ENCODE measurements at regions not wholly inside any gene's neighbourhood (a gene's known extent, or its start where the extent isn't known, plus 50 kb on each side); places are given as distances from the start of the nearest gene placed in this dataset.

- DNase-seq, result no peak
These were observed 147.8 kb upstream of the PCDH9 start for GRCh38 chr13:67377919-67378318.

DNA sequence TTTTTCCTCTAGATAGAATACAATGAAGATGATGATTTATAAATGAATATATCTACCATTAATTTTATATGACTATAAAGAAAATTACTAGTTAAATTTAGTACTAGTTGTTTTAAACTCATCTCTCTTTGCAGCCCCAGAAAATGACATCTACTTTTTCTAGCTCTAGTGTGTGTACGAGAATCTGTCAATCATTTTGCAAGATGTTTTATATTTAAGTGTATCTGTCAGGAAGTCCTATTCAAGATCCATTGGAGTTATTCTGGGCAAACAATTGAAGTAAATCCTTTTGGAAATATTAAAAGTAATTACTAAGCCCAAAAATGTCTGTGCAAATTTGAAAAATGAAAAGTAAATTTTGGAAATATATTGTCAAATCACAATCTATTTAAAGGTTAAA is 144.3 kb upstream of the PCDH9 start:
- DNase-seq, result no peak

- no peak for DNase-seq
These were observed 142.8 kb upstream of the PCDH9 start for GRCh38 chr13:67372868-67373464.

GRCh38 chr13:67369895-67370660 is 139.9 kb upstream of the PCDH9 start:
- no peak for DNase-seq

DNA sequence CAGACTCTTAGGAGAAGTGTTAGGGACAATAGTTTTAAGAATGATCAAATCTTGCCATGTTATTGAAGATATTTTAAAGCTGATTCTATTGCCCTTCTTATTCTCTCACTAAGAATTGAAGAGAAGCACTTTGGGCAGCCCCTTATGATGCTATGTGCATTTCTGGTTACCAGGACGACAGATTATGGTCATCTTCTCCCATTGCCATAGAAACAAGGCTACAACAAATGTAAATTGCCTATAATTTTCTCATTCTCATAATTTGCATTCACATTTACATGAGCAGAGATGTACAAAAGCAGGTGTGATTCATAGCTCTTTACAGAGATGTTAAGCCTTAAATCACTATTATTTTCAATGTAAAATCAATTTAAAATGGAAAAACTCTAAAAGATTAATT is 137.3 kb upstream of the PCDH9 start:
- DNase-seq, result no peak

GRCh38 chr13:67366533-67366932 is 136.4 kb upstream of the PCDH9 start:
- DNase-seq, result no peak

DNA sequence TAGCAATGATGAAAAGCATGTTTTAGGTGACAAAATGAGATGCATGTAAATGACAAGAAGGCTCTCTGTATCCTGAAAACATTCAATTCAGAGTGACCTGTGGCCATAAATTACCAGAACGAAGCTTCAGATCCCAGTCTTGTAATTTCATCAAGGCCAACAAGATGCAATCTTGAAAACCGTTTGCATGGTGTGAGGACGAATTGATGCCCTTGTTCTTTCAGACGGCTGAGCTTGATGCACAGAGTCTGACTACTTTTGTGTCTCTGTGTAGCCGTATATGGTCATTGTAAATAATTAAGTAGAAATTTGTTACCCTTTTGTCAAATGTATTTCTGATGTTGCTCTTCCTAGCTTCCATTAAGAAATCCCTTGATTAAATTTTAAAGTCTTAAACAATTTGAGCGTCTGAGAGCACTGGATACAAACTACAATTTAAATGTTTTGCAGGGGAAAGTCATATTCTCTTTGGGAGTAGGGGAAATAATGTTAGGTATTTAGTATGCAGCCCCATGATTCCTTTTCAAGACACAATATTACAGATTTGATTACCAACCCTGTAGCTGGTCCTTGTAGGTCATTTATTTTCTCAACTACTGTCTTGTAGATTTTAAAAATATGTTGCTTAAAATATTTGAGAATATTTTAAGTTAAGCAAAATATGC is 125.8 kb upstream of the PCDH9 start:
- no peak for DNase-seq

DNA sequence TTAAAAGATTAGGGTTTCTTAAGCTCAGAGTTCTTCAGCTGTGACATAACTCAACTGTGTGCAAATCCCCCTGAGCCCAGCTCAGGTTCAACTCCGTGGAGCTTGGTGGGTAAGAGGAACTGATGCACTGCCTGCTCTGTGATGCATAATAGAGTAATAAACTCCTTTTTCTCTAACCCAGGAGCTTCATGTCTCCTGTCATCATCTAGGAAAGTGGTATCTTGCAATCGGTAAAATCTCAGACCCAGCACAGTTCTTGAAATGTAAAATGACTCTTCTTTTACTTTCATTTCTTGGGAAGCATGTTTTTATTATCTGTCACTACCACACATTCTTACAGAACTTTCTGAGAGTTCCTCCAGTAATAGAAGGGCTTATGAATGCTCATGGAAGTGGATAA is 123.8 kb upstream of the PCDH9 start:
- DNase-seq, result no peak

DNA sequence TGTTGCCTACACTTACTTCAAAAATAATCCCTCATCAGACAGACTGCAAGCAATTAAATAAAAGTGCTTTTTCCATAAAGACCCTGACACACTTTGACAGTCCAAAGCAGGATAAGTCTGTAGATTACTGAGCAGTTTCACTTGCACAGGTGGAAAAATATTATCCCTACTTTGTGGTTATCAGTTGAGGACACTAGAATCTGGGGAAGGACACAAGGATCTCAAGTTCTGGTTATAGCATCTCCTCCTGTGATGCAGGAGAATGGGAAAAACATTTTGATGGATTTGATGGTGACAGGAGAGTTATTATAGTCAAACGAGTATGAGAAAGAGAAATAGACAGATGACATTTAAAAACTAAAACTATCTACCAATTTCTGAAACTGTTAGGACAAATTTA is 122.9 kb upstream of the PCDH9 start:
- DNase-seq, result no peak

DNA sequence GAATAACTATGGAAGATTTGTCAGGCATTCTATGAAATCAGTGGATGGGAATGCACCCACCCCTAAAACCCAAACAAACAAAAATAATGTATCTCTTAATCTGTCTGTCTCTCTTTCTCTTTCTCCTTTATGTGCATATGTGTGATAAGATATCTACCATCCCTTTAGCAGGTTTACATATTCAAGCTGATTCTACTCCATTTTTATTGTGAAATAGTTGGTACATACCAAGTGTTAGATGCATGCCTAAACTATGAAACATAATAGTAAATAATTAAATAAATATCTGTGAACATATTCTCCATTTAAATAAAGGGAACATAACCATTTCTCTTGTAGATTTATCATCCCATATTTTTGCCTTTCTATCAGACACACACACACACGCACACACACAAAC is 121.8 kb upstream of the PCDH9 start:
- DNase-seq, result no peak

DNA sequence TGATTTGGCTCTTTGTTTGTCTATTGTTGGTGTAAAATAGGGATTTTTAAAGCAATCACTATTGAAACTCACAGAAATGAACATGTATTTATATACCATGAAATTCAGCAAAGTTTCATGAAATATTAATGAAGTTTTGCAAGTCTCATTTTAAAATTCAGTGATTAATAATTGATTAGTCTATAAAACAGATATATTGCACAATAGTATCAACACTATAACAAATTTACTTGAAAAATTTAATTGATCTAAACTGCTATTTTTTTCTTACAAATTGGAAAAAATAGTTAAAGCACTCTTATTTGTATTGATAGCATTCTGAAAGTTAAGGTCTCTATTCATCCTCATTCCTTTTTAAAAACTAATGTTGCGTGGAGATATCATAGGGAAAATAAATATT is 121.0 kb upstream of the PCDH9 start:
- no peak for DNase-seq

- no peak for DNase-seq
These were observed 113.6 kb upstream of the PCDH9 start for GRCh38 chr13:67343777-67344176.

- no peak for DNase-seq
These were observed 111.3 kb upstream of the PCDH9 start for GRCh38 chr13:67341406-67341805.

- no peak for DNase-seq
These were observed 100.0 kb upstream of the PCDH9 start for GRCh38 chr13:67330149-67330548.

- DNase-seq, result no peak
These were observed 98.8 kb upstream of the PCDH9 start for GRCh38 chr13:67328895-67329294.

- DNase-seq, result no peak
These were observed 88.7 kb upstream of the PCDH9 start for GRCh38 chr13:67318860-67319259.

DNA sequence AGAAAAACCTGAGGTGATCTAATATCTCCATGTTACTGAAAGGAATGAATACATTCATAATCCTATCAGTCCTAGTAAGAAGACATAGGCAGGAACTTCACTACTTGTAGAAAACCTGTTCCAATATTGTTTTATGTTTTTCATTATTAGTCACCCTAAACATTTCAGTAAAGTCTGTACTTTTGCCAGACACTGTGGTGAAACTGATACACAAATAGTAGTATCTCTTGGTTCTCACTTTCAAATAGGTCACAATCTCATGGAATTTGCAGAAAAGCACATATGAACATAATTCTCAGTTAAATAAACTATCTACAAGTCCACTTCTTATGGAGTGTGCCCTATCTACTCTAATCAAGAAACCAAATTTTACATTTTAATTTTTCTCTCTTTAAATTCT is 88.3 kb upstream of the PCDH9 start:
- DNase-seq, result no peak

DNA sequence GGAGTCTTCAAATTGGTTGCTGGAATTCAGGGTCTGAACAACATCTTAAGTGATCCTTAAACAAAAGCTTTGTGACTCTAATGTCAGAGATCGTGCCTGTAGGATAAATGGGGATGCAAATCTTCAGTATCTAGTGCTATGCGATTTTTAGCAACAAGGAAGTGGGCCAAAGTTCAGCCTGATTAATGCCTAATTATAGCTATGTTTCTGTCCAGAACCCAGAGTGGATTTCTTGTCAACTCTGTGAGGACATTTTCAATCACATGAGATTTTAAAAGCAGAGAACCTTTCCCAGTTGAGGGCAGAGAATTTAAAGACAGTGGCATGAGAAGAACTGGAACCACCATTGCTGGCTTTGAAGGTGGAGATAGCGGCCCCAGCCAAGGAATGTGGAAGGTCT is 84.3 kb upstream of the PCDH9 start:
- no peak for DNase-seq

DNA sequence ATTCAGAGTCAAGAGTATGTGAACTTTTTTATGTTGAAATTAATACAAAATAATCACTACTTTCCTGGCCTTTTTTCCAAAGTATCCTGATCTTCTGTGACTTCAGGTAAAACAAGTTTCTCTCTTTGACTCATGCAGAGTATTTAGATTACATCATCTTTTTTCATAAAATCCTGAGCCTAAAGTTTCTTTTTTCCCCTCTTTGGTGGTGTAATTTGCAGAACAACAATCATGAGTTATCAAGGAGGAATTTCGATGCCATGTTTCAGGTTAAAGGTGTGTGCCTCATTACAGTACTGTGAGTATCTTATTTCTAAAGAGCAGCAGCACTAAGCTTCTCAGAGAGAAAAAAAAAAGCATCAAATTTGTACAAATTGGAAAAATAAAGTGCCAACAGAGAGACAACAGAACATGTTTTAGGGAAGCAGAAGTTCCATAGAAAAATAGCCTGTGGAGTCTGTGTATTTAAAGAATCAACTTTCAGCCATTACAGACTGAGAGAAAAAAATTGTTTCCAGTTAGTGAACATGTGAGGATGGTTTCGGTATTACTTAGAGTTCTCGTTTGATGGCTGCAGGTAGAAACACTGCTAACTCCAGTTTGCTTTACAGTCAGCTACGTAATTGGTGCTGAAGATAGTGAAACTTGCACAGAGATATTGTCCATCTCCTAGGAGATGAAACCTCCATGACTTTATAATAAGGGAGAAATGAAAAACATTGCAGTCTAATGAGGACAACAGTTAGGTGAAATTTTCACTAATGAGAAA is 78.1 kb upstream of the PCDH9 start:
- no peak for DNase-seq

DNA sequence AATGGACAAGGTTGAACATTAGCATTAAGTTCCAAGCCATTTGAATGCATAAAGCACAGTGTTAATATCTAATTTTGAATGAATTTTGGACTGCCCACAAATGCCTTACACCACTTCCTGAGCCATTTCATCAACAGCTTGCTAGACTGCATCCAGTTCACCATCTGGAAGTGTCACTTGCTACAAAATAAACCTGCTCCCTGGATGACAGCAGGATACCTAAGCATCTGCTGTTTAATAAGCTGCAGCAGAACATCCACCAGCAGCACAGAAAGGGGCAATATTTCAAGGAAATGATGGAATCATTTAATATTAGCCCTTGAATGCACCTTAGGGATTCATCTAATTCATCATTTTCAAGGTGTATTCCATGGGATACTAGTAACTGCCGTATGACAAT is 76.6 kb upstream of the PCDH9 start:
- no peak for DNase-seq

GRCh38 chr13:67303661-67304333 is 73.7 kb upstream of the PCDH9 start:
- DNase-seq, result no peak

DNA sequence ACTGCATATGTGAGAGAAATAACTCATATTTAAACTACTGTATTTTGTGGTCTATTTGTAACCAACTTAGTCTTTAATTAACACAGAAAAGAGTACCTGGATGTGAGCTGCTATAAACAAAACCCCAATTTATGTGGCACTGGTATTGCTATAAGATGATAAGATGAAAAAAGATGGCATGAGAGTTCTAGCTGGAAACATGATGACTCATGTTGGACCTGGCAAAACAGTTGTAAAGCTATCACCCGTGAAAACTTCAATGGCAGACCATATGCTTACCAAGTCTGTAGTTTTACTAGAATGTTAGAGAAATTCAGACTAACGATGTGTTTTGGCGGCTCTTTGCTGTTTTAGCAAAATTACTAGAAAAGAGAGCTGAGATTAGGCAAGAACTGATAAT is 69.6 kb upstream of the PCDH9 start:
- no peak for DNase-seq

GRCh38 chr13:67299072-67299635 is 69.0 kb upstream of the PCDH9 start:
- no peak for DNase-seq
